RWPE1 (cell line): ENCODE measurements at regions not wholly inside any gene's neighbourhood (a gene's known extent, or its start where the extent isn't known, plus 50 kb on each side); places are given as distances from the start of the nearest gene placed in this dataset.

Source experiments
- CTCF ChIA-PET: fragments of 350-600 bp; sonication (Branson Sonifier 250); formaldehyde crosslinking; extraction: SDS; loops from one replicate; lab custom pipeline; 2021; lab: Yijun Ruan, JAX
- POLR2A ChIA-PET: fragments of 400-600 bp; formaldehyde crosslinking; extraction: SDS; loops from one replicate; lab custom pipeline; 2020; ENCODE audit warnings: antibody characterized with exemption; ENCODE audit not compliant: low non-redundant PET; lab: Yijun Ruan, JAX
- DNase-seq: peaks from one replicate; pipeline ENCODE4 v3.0.0; 2012; ENCODE audit warnings: low spot score
- H3K27ac ChIP-seq: fragments of 450-650 bp; 2 replicates; pipeline ENCODE4 v1.5.1; 2017
- TF ChIP-seq, protein P1 (sequence below): fragments of 450-650 bp; conservative IDR thresholded peaks from 2 replicates; pipeline ENCODE4 v1.5.1; 2017; ENCODE audit warnings: low read depth, mild to moderate bottlenecking

DNA sequence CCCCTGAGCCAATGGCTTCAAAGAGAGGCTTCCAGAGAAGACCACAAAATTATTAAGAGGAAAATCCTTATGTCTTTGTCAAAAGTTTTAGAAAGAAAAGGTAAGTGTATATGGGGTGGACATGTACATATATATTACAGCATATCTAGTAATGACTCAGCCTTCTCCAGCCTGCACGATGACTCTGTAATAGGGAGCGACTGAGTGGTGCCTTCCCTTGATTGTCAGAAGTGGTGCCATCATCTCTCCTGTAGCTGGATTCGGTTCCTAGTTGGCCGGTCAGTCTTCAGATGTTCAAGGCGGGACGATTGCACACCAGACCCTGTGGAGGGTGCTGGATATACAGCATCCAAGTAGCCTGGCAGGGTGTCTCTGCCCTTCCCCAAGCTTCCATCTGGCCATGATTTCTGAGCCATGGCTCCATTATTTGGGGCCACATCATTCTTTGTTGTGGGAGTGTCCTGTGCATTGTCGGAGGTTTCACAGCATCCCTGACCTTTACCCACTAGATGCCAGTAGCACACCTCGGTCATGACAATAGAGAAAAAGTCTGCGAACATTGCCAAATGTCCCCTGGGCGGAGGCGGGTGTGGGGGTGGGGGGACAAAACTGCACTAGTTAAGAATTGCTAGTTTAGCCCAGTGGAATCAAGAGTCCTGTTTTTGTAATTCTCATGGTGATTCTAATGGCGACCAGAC, 206.2 kb upstream of the KAZN start:
- TF ChIP-seq, protein P1, sequence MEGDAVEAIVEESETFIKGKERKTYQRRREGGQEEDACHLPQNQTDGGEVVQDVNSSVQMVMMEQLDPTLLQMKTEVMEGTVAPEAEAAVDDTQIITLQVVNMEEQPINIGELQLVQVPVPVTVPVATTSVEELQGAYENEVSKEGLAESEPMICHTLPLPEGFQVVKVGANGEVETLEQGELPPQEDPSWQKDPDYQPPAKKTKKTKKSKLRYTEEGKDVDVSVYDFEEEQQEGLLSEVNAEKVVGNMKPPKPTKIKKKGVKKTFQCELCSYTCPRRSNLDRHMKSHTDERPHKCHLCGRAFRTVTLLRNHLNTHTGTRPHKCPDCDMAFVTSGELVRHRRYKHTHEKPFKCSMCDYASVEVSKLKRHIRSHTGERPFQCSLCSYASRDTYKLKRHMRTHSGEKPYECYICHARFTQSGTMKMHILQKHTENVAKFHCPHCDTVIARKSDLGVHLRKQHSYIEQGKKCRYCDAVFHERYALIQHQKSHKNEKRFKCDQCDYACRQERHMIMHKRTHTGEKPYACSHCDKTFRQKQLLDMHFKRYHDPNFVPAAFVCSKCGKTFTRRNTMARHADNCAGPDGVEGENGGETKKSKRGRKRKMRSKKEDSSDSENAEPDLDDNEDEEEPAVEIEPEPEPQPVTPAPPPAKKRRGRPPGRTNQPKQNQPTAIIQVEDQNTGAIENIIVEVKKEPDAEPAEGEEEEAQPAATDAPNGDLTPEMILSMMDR, result no peak
- ChIA-PET POLR2A (no interaction called here), CTCF (no interaction called here)
- no peak overlapping the region for H3K27ac ChIP-seq
- DNase-seq, result no peak

DNA sequence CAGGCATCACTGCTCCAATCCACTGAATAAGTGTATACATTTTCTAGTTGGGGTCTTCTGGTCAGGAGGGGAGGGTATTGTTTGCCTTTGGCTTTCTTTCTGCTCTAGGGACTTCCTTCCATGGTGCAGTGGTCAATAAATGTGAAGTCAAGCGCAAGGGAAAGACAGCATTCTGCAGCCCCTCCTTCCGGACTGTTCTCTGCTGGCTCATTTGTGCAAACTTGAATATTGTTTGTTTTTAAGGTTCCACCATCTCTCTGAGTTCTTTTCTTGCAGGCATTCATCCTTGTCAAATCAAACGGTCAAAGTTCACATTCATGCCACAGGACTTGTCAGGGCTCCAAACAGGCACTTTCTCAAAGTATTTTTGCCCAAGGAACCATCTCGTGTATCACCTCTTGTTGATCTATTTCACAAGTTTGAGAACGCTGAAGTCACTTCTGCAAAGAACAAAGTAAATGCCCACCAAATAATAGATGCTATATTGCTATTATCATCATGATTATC, 205.6 kb upstream of the KAZN start:
- DNase-seq, result no peak
- ChIA-PET POLR2A (no interaction called here), CTCF (no interaction called here)
- H3K27ac ChIP-seq, result no peak overlapping the region
- TF ChIP-seq, protein P1, result no peak

- DNase-seq, result no peak
- TF ChIP-seq, protein P1, result no peak
- H3K27ac ChIP-seq, result no peak overlapping the region
- CTCF ChIA-PET, result interaction anchor here (0.6 kb wide), 1 partner anchor 713 kb away, joined by 3 read pairs; no protein-coding TSS in a partner anchor
- POLR2A ChIA-PET, result no interaction called here
Observed at GRCh38 chr1:14396100-14396499, 202.4 kb upstream of the KAZN start.

DNA sequence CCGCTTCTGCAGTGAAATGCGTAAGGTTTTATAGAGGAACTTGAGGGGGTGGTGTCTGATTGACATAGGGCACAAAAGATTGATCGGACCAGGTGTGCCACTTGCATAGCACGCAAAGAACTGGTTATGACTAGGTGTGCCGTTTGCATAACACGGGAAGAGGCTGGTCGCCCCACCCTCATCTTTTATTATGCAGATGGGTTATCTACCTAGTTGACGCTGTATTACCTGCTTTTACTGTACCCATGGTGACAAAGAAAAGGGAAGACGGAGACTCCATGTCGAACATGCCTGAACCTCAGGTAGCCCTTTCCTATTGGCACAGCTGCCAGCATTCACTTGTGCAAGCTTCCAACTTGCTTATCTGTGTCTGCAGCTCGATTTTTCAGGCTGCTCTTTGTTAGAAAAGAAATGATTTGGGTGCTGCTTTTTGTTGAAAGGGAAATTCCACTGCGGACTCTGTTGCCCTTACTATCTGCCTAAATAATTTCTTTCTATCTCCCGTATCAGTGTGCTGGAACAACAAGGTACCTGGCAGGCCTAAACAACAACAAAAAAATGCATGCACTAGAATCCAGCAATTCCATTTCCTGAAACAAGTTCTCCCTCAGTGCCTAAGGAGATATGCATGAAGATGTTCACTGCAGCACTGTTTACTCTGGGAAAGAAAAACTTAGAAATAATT, 194.4 kb upstream of the KAZN start:
- no peak for DNase-seq
- no peak overlapping the region for H3K27ac ChIP-seq
- POLR2A ChIA-PET, result no interaction called here

GRCh38 chr1:14404862-14405301, 193.6 kb upstream of the KAZN start:
- ChIA-PET POLR2A (no interaction called here), CTCF (interaction anchor here (0.6 kb wide), 1 partner anchor 191 kb away, joined by 3 read pairs; no protein-coding TSS in a partner anchor)
- DNase-seq, result no peak
- H3K27ac ChIP-seq, result no peak overlapping the region
- TF ChIP-seq, protein P1, result no peak

More for the DNA sequence above, 194.4 kb upstream of the KAZN start:
- TF ChIP-seq, protein P1, result no peak
- CTCF ChIA-PET, result interaction anchor here (0.6 kb wide), 1 partner anchor 190 kb away, joined by 3 read pairs; no protein-coding TSS in a partner anchor

- ChIA-PET POLR2A (no interaction called here), CTCF (no interaction called here)
- no peak for DNase-seq
- TF ChIP-seq, protein P1, result no peak
- H3K27ac ChIP-seq, result no peak overlapping the region
Observed at GRCh38 chr1:14412235-14412634, 186.2 kb upstream of the KAZN start.
